ENCODE measurements at regions not wholly inside any gene's neighbourhood (a gene's known extent, or its start where the extent isn't known, plus 50 kb on each side); places are given as distances from the start of the nearest gene placed in this dataset.

GRCh38 chr5:110218981-110219380 is 507.5 kb downstream of the TMEM232 start:
- TF ChIP-seq, protein P1, sequence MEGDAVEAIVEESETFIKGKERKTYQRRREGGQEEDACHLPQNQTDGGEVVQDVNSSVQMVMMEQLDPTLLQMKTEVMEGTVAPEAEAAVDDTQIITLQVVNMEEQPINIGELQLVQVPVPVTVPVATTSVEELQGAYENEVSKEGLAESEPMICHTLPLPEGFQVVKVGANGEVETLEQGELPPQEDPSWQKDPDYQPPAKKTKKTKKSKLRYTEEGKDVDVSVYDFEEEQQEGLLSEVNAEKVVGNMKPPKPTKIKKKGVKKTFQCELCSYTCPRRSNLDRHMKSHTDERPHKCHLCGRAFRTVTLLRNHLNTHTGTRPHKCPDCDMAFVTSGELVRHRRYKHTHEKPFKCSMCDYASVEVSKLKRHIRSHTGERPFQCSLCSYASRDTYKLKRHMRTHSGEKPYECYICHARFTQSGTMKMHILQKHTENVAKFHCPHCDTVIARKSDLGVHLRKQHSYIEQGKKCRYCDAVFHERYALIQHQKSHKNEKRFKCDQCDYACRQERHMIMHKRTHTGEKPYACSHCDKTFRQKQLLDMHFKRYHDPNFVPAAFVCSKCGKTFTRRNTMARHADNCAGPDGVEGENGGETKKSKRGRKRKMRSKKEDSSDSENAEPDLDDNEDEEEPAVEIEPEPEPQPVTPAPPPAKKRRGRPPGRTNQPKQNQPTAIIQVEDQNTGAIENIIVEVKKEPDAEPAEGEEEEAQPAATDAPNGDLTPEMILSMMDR (IDR thresholded peaks at IDR 0.05): no peak
- no peak for TF ChIP-seq POLR2A (IDR thresholded peaks at IDR 0.05)
